ENCODE measurements at regions not wholly inside any gene's neighbourhood (a gene's known extent, or its start where the extent isn't known, plus 50 kb on each side); places are given as distances from the start of the nearest gene placed in this dataset.

DNA sequence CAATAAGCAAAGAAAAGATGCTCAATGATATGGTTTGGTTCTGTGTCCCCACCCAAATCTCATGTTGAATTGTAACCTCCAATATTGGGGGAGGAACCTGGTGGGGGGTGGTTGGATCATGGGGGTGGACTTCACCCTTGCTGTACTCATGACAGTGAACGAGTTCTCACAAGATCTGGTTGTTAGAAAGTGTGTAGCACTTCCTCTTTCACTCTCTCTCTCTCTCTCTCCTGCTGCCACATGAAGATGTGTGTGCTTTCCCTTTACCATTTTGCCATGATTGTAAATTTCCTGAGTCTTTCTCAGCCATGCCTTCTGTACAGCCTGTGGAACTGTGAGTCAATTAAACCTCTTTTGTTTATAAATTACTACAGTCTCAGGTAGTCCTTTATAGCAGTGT is 248.4 kb downstream of the HHIPL2 start:
- no peak overlapping the region for H3K4me2 ChIP-seq
- no peaks in the 10 kb centered on the region for H3K36me3 ChIP-seq (ENCODE audit: insufficient read depth)
- no peaks in the 10 kb centered on the region for H4K20me1 ChIP-seq (ENCODE audit: insufficient read depth)
- H3K4me1 ChIP-seq (ENCODE audit: low read depth, poor library complexity, severe bottlenecking) = no peaks in the 10 kb centered on the region
- H3K4me3 ChIP-seq (IDR thresholded peaks at IDR 0.05; ENCODE audit: insufficient read depth, low read depth, low read length) = no peak overlapping the region
- TF ChIP-seq, protein P1, sequence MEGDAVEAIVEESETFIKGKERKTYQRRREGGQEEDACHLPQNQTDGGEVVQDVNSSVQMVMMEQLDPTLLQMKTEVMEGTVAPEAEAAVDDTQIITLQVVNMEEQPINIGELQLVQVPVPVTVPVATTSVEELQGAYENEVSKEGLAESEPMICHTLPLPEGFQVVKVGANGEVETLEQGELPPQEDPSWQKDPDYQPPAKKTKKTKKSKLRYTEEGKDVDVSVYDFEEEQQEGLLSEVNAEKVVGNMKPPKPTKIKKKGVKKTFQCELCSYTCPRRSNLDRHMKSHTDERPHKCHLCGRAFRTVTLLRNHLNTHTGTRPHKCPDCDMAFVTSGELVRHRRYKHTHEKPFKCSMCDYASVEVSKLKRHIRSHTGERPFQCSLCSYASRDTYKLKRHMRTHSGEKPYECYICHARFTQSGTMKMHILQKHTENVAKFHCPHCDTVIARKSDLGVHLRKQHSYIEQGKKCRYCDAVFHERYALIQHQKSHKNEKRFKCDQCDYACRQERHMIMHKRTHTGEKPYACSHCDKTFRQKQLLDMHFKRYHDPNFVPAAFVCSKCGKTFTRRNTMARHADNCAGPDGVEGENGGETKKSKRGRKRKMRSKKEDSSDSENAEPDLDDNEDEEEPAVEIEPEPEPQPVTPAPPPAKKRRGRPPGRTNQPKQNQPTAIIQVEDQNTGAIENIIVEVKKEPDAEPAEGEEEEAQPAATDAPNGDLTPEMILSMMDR (conservative IDR thresholded peaks at IDR 0.05; ENCODE audit: low read depth, low read length) = no peak
- H2AFZ ChIP-seq (ENCODE audit: low read depth) = no peak overlapping the region
- H3K27me3 ChIP-seq (ENCODE audit: insufficient read depth, low read depth) = no peaks in the 10 kb centered on the region
- H3K9ac ChIP-seq = no peak overlapping the region
- no peak overlapping the region for H3K27ac ChIP-seq
- H3K79me2 ChIP-seq (ENCODE audit: insufficient read depth, low read depth) = no peaks in the 10 kb centered on the region

DNA sequence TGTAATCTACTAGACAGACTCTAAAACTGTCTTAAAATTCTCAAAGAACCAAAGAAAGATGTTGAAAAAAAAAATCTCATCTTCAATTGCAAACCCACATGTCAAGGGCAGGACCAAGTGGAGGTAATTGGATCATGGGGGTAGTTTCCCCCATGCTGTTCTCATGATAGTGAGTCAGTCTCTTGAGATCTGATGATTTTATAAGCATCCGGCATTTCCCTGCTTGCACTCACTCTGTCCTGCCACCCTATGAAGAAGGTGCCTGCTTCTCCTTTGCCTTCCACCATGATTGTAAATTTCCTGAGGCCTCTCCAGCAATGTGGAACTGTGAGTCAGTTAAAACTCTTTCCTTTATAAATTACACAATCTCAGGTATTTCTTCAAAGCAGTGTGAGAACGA is 257.0 kb downstream of the HHIPL2 start:
- Histone ChIP-seq H3K79me2 (ENCODE audit: insufficient read depth, low read depth) (no peaks in the 10 kb centered on the region), H3K27me3 (ENCODE audit: insufficient read depth, low read depth) (no peaks in the 10 kb centered on the region), H3K4me1 (ENCODE audit: low read depth, poor library complexity, severe bottlenecking) (no peaks in the 10 kb centered on the region), H3K4me3 (IDR thresholded peaks at IDR 0.05; ENCODE audit: insufficient read depth, low read depth, low read length) (no peak overlapping the region), H3K9ac (no peak overlapping the region), H3K27ac (no peak overlapping the region), H3K4me2 (no peak overlapping the region), H3K36me3 (ENCODE audit: insufficient read depth) (no peaks in the 10 kb centered on the region), H2AFZ (ENCODE audit: low read depth) (no peak overlapping the region), H4K20me1 (ENCODE audit: insufficient read depth) (no peaks in the 10 kb centered on the region)
- TF ChIP-seq, protein P1 (conservative IDR thresholded peaks at IDR 0.05; ENCODE audit: low read depth, low read length) = no peak

DNA sequence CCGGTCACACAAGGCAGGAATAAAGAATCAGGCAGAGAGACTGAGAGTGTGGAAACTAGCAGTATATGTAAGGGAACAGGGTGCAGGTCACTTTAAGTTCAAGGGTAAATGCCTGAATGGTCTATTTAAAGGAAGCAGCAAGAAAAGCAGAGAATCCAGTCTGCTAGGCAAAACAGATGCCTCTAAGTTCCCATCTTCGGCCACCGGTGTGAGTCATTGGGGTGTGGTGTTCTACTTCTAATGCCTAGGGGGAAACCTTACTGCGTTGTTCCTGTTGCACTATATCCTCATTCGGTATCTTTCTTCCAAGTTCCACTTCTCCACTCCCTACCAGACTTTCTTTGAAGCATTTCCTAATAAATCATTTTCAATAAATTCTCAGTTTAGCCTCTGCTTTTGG is 259.9 kb downstream of the HHIPL2 start:
- TF ChIP-seq, protein P1 (conservative IDR thresholded peaks at IDR 0.05; ENCODE audit: low read depth, low read length) = no peak
- Histone ChIP-seq H3K4me1 (ENCODE audit: low read depth, poor library complexity, severe bottlenecking) (no peaks in the 10 kb centered on the region), H4K20me1 (ENCODE audit: insufficient read depth) (no peaks in the 10 kb centered on the region), H2AFZ (ENCODE audit: low read depth) (no peak overlapping the region), H3K9ac (no peak overlapping the region), H3K36me3 (ENCODE audit: insufficient read depth) (no peaks in the 10 kb centered on the region), H3K27me3 (ENCODE audit: insufficient read depth, low read depth) (no peaks in the 10 kb centered on the region), H3K27ac (no peak overlapping the region), H3K79me2 (ENCODE audit: insufficient read depth, low read depth) (no peaks in the 10 kb centered on the region), H3K4me2 (no peak overlapping the region), H3K4me3 (IDR thresholded peaks at IDR 0.05; ENCODE audit: insufficient read depth, low read depth, low read length) (no peak overlapping the region)

DNA sequence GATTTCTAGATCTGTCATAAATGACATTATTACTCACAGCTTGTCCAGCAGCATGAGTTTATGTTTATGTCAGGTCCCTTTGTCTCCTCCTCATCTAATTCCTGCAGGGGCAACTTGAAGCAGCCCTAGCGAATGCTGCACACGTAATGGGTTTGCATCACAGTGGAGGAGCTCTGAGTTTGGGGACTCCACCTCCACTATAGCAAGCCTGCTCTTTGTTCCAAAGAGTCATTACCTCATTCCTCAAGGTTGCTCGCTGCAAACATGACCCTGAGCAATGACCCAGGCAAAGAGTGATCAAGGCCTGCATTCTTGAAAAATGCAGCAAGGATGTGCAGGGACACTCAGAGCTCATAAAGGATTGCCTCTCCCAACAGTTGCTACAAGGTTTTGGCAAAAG is 261.9 kb downstream of the HHIPL2 start:
- no peak overlapping the region for H3K4me2 ChIP-seq
- no peak overlapping the region for H3K27ac ChIP-seq
- TF ChIP-seq, protein P1 (conservative IDR thresholded peaks at IDR 0.05; ENCODE audit: low read depth, low read length) = no peak
- H4K20me1 ChIP-seq (ENCODE audit: insufficient read depth) = no peaks in the 10 kb centered on the region
- H3K4me1 ChIP-seq (ENCODE audit: low read depth, poor library complexity, severe bottlenecking) = no peaks in the 10 kb centered on the region
- H3K79me2 ChIP-seq (ENCODE audit: insufficient read depth, low read depth) = no peaks in the 10 kb centered on the region
- H3K9ac ChIP-seq = no peak overlapping the region
- no peaks in the 10 kb centered on the region for H3K27me3 ChIP-seq (ENCODE audit: insufficient read depth, low read depth)
- H3K4me3 ChIP-seq (IDR thresholded peaks at IDR 0.05; ENCODE audit: insufficient read depth, low read depth, low read length) = no peak overlapping the region
- no peaks in the 10 kb centered on the region for H3K36me3 ChIP-seq (ENCODE audit: insufficient read depth)
- H2AFZ ChIP-seq (ENCODE audit: low read depth) = no peak overlapping the region

DNA sequence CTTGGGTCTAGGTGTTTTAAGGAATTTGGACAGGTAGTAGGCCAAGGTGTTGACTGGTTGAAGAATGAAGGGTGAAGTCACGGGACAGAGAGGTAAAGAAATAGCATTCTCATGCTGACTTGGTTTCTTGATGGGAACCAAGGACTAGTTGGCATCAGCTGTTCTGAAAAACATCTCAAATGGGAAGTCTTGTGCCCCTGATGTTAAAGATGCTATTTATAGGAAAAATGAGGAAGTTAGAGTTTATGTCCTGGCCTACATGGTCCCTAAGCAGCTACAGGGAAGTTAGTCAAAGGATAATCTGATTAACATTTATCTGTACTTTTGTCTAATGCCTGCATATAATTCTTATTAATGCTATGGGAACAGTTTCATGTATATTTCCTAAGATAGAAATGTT is 262.4 kb downstream of the HHIPL2 start:
- Histone ChIP-seq H3K27me3 (ENCODE audit: insufficient read depth, low read depth) (no peaks in the 10 kb centered on the region), H4K20me1 (ENCODE audit: insufficient read depth) (no peaks in the 10 kb centered on the region), H3K79me2 (ENCODE audit: insufficient read depth, low read depth) (no peaks in the 10 kb centered on the region), H3K4me2 (no peak overlapping the region), H3K4me3 (IDR thresholded peaks at IDR 0.05; ENCODE audit: insufficient read depth, low read depth, low read length) (no peak overlapping the region), H2AFZ (ENCODE audit: low read depth) (no peak overlapping the region), H3K27ac (no peak overlapping the region), H3K9ac (no peak overlapping the region), H3K4me1 (ENCODE audit: low read depth, poor library complexity, severe bottlenecking) (no peaks in the 10 kb centered on the region), H3K36me3 (ENCODE audit: insufficient read depth) (no peaks in the 10 kb centered on the region)
- TF ChIP-seq, protein P1 (conservative IDR thresholded peaks at IDR 0.05; ENCODE audit: low read depth, low read length) = no peak

All from KMS-11 (cell line).